ENCODE measurements at regions not wholly inside any gene's neighbourhood (a gene's known extent, or its start where the extent isn't known, plus 50 kb on each side); places are given as distances from the start of the nearest gene placed in this dataset.

- no peaks in the 10 kb centered on the region for H3K27me3 ChIP-seq (ENCODE audit: control insufficient read depth, insufficient read depth, low read length)
- H3K4me2 ChIP-seq (ENCODE audit: extremely low read depth, insufficient read depth, low read length) = peak overlapping the region; percentile 57
- no peaks in the 10 kb centered on the region for H4K20me1 ChIP-seq (ENCODE audit: control insufficient read depth, extremely low read depth, insufficient read depth, low read length)
- DNase-seq (ENCODE audit: low read depth in 2 of 2) = peak; percentile 92 to 99
- H3K4me3 ChIP-seq (replicated peaks in 1 of 4; ENCODE audit: control extremely low read depth in 1 of 4, insufficient read depth in 1 of 4, low read depth in 3 of 4, low read length in 4 of 4) = no peak overlapping the region
- peaks cover 7% of the 10 kb centered on the region for H3K4me1 ChIP-seq (ENCODE audit: control insufficient read depth, extremely low read depth, insufficient read depth, low read length)
- H3K9ac ChIP-seq (ENCODE audit: insufficient read depth, low read length) = no peak overlapping the region
- H3K79me2 ChIP-seq (ENCODE audit: control insufficient read depth, insufficient read depth, low read length) = no peaks in the 10 kb centered on the region
- peak overlapping the region; percentile 45 for H3K27ac ChIP-seq (ENCODE audit: insufficient read depth, low read length)
- H3K9me3 ChIP-seq (ENCODE audit: control insufficient read depth, insufficient read depth, low read depth, low read length) = no peaks in the 10 kb centered on the region
- TF ChIP-seq CTCF (conservative IDR thresholded peaks at IDR 0.05 in 1 of 2, IDR thresholded peaks at IDR 0.05 in 1 of 2; ENCODE audit: low read depth in 1 of 2, low read length in 2 of 2) (no peak), EZH2 (IDR thresholded peaks at IDR 0.05; ENCODE audit: low read length, missing control alignments) (no peak)
- peak overlapping the region; percentile 53 for H2AFZ ChIP-seq (ENCODE audit: low read length)
- no peaks in the 10 kb centered on the region for H3K36me3 ChIP-seq (ENCODE audit: control insufficient read depth, insufficient read depth, low read length)
Observed at GRCh38 chr12:105933671-105934665, 204.8 kb downstream of the NUAK1 start.

- H4K20me1 ChIP-seq (ENCODE audit: control insufficient read depth, extremely low read depth, insufficient read depth, low read length) = no peaks in the 10 kb centered on the region
- TF ChIP-seq CTCF (conservative IDR thresholded peaks at IDR 0.05 in 1 of 2, IDR thresholded peaks at IDR 0.05 in 1 of 2; ENCODE audit: low read depth in 1 of 2, low read length in 2 of 2) = no peak
- TF ChIP-seq EZH2 (IDR thresholded peaks at IDR 0.05; ENCODE audit: low read length, missing control alignments) = no peak
- H2AFZ ChIP-seq (ENCODE audit: low read length) = no peak overlapping the region
- H3K36me3 ChIP-seq (ENCODE audit: control insufficient read depth, insufficient read depth, low read length) = no peaks in the 10 kb centered on the region
- H3K27me3 ChIP-seq (ENCODE audit: control insufficient read depth, insufficient read depth, low read length) = no peaks in the 10 kb centered on the region
- H3K9ac ChIP-seq (ENCODE audit: insufficient read depth, low read length) = no peak overlapping the region
- H3K4me1 ChIP-seq (ENCODE audit: control insufficient read depth, extremely low read depth, insufficient read depth, low read length) = peaks cover 7% of the 10 kb centered on the region
- DNase-seq (ENCODE audit: low read depth in 2 of 2) = peak in 1 of 2 donors; percentile 93
- H3K27ac ChIP-seq (ENCODE audit: insufficient read depth, low read length) = no peak overlapping the region
- H3K4me2 ChIP-seq (ENCODE audit: extremely low read depth, insufficient read depth, low read length) = no peak overlapping the region
- H3K79me2 ChIP-seq (ENCODE audit: control insufficient read depth, insufficient read depth, low read length) = no peaks in the 10 kb centered on the region
- H3K4me3 ChIP-seq (replicated peaks in 1 of 4; ENCODE audit: control extremely low read depth in 1 of 4, insufficient read depth in 1 of 4, low read depth in 3 of 4, low read length in 4 of 4) = no peak overlapping the region
- H3K9me3 ChIP-seq (ENCODE audit: control insufficient read depth, insufficient read depth, low read depth, low read length) = no peaks in the 10 kb centered on the region
Observed at GRCh38 chr12:105935106-105935505, 203.6 kb downstream of the NUAK1 start.

- peak; percentile 31 to 79 for DNase-seq (ENCODE audit: low read depth in 2 of 2)
- no peak overlapping the region for H3K4me2 ChIP-seq (ENCODE audit: extremely low read depth, insufficient read depth, low read length)
Observed at GRCh38 chr12:105935981-105936380, 202.8 kb downstream of the NUAK1 start.

More at GRCh38 chr12:105935981-105936380, 202.8 kb downstream of the NUAK1 start:
- H3K79me2 ChIP-seq (ENCODE audit: control insufficient read depth, insufficient read depth, low read length) = no peaks in the 10 kb centered on the region
- H3K27me3 ChIP-seq (ENCODE audit: control insufficient read depth, insufficient read depth, low read length) = no peaks in the 10 kb centered on the region
- H3K4me1 ChIP-seq (ENCODE audit: control insufficient read depth, extremely low read depth, insufficient read depth, low read length) = peaks cover 7% of the 10 kb centered on the region
- no peaks in the 10 kb centered on the region for H3K36me3 ChIP-seq (ENCODE audit: control insufficient read depth, insufficient read depth, low read length)
- TF ChIP-seq CTCF (conservative IDR thresholded peaks at IDR 0.05 in 1 of 2, IDR thresholded peaks at IDR 0.05 in 1 of 2; ENCODE audit: low read depth in 1 of 2, low read length in 2 of 2) (no peak), EZH2 (IDR thresholded peaks at IDR 0.05; ENCODE audit: low read length, missing control alignments) (no peak)
- no peak overlapping the region for H2AFZ ChIP-seq (ENCODE audit: low read length)
- H3K9me3 ChIP-seq (ENCODE audit: control insufficient read depth, insufficient read depth, low read depth, low read length) = no peaks in the 10 kb centered on the region
- no peaks in the 10 kb centered on the region for H4K20me1 ChIP-seq (ENCODE audit: control insufficient read depth, extremely low read depth, insufficient read depth, low read length)
- H3K27ac ChIP-seq (ENCODE audit: insufficient read depth, low read length) = no peak overlapping the region
- no peak overlapping the region for H3K4me3 ChIP-seq (replicated peaks in 1 of 4; ENCODE audit: control extremely low read depth in 1 of 4, insufficient read depth in 1 of 4, low read depth in 3 of 4, low read length in 4 of 4)
- no peak overlapping the region for H3K9ac ChIP-seq (ENCODE audit: insufficient read depth, low read length)

All from fibroblast of lung (primary cell).